ENCODE measurements at regions not wholly inside any gene's neighbourhood (a gene's known extent, or its start where the extent isn't known, plus 50 kb on each side); places are given as distances from the start of the nearest gene placed in this dataset.

GRCh38 chr1:37108596-37109188 lies 74.4 kb upstream of the GRIK3 start:
- DNase-seq = no peak
- Histone ChIP-seq H2AFZ (ENCODE audit: low read length) (no peak overlapping the region), H3K4me1 (ENCODE audit: low read length) (no peaks in the 10 kb centered on the region), H3K9me3 (replicated peaks; ENCODE audit: insufficient read depth, low read length) (no peaks in the 10 kb centered on the region), H3K4me2 (ENCODE audit: low read depth, low read length) (no peak overlapping the region), H3K79me2 (ENCODE audit: low read length) (no peaks in the 10 kb centered on the region), H3K4me3 (ENCODE audit: low read length) (no peak overlapping the region), H3F3A (ENCODE audit: insufficient read depth, low read length) (no peaks in the 10 kb centered on the region), H3K9ac (ENCODE audit: low read length) (no peak overlapping the region), H3K27ac (ENCODE audit: low read length) (no peak overlapping the region), H3K27me3 (replicated peaks; ENCODE audit: insufficient read depth, low read length) (peaks cover 90% of the 10 kb centered on the region), H3K9me2 (replicated peaks; ENCODE audit: insufficient read depth, low read length) (no peaks in the 10 kb centered on the region), H3K36me3 (replicated peaks; ENCODE audit: insufficient read depth, low read length) (no peaks in the 10 kb centered on the region), H4K20me1 (ENCODE audit: insufficient read depth, low read length) (no peaks in the 10 kb centered on the region)
- TF ChIP-seq EZH2 (optimal IDR thresholded peaks at IDR 0.05; ENCODE audit: low read depth, low read length) (no peak), CTCF (IDR thresholded peaks at IDR 0.05; ENCODE audit: low read length) (no peak), EZH2phosphoT487 (IDR thresholded peaks at IDR 0.05; ENCODE audit: low read length) (no peak)

GRCh38 chr1:37112430-37112829 lies 78.1 kb upstream of the GRIK3 start:
- H3F3A ChIP-seq (ENCODE audit: insufficient read depth, low read length) = no peaks in the 10 kb centered on the region
- no peaks in the 10 kb centered on the region for H3K36me3 ChIP-seq (replicated peaks; ENCODE audit: insufficient read depth, low read length)
- H2AFZ ChIP-seq (ENCODE audit: low read length) = no peak overlapping the region
- no peaks in the 10 kb centered on the region for H3K9me3 ChIP-seq (replicated peaks; ENCODE audit: insufficient read depth, low read length)
- H3K79me2 ChIP-seq (ENCODE audit: low read length) = no peaks in the 10 kb centered on the region
- H3K9me2 ChIP-seq (replicated peaks; ENCODE audit: insufficient read depth, low read length) = no peaks in the 10 kb centered on the region
- peaks cover 83% of the 10 kb centered on the region for H3K27me3 ChIP-seq (replicated peaks; ENCODE audit: insufficient read depth, low read length)
- no peak for DNase-seq
- no peak overlapping the region for H3K27ac ChIP-seq (ENCODE audit: low read length)
- H3K4me2 ChIP-seq (ENCODE audit: low read depth, low read length) = no peak overlapping the region
- H3K4me3 ChIP-seq (ENCODE audit: low read length) = no peak overlapping the region
- H4K20me1 ChIP-seq (ENCODE audit: insufficient read depth, low read length) = no peaks in the 10 kb centered on the region
- no peaks in the 10 kb centered on the region for H3K4me1 ChIP-seq (ENCODE audit: low read length)
- no peak overlapping the region for H3K9ac ChIP-seq (ENCODE audit: low read length)
- no peak for TF ChIP-seq CTCF (IDR thresholded peaks at IDR 0.05; ENCODE audit: low read length)
- no peak for TF ChIP-seq EZH2 (optimal IDR thresholded peaks at IDR 0.05; ENCODE audit: low read depth, low read length)
- TF ChIP-seq EZH2phosphoT487 (IDR thresholded peaks at IDR 0.05; ENCODE audit: low read length) = no peak

GRCh38 chr1:37113285-37113997 lies 79.1 kb upstream of the GRIK3 start:
- H3K9ac ChIP-seq (ENCODE audit: low read length) = no peak overlapping the region
- TF ChIP-seq EZH2 (optimal IDR thresholded peaks at IDR 0.05; ENCODE audit: low read depth, low read length) (no peak), CTCF (IDR thresholded peaks at IDR 0.05; ENCODE audit: low read length) (no peak), EZH2phosphoT487 (IDR thresholded peaks at IDR 0.05; ENCODE audit: low read length) (no peak)

More at GRCh38 chr1:37113285-37113997, 79.1 kb upstream of the GRIK3 start:
- Histone ChIP-seq H2AFZ (ENCODE audit: low read length) (no peak overlapping the region), H3F3A (ENCODE audit: insufficient read depth, low read length) (no peaks in the 10 kb centered on the region), H3K27ac (ENCODE audit: low read length) (no peak overlapping the region), H3K4me3 (ENCODE audit: low read length) (no peak overlapping the region), H3K27me3 (replicated peaks; ENCODE audit: insufficient read depth, low read length) (peaks cover 83% of the 10 kb centered on the region), H3K9me3 (replicated peaks; ENCODE audit: insufficient read depth, low read length) (no peaks in the 10 kb centered on the region), H3K36me3 (replicated peaks; ENCODE audit: insufficient read depth, low read length) (no peaks in the 10 kb centered on the region), H3K4me1 (ENCODE audit: low read length) (no peaks in the 10 kb centered on the region), H4K20me1 (ENCODE audit: insufficient read depth, low read length) (no peaks in the 10 kb centered on the region), H3K4me2 (ENCODE audit: low read depth, low read length) (no peak overlapping the region), H3K9me2 (replicated peaks; ENCODE audit: insufficient read depth, low read length) (no peaks in the 10 kb centered on the region), H3K79me2 (ENCODE audit: low read length) (no peaks in the 10 kb centered on the region)
- DNase-seq = no peak

Measured in MM.1S (cell line).